Rectal smooth muscle tissue (tissue), 1 donor: ENCODE measurements at regions not wholly inside any gene's neighbourhood (a gene's known extent, or its start where the extent isn't known, plus 50 kb on each side); places are given as distances from the start of the nearest gene placed in this dataset.
"Not testable (repeated sequence)": the region's sequence is repeated elsewhere in the genome, so short reads cannot be mapped to it uniquely, and the experiment has no call there.

ENCODE experiments used
- H3K27ac ChIP-seq: one replicate; pipeline ENCODE4 v1.7.0; 2013; ENCODE audit warnings: low read depth, low read length, inconsistent platforms
- H3K27me3 ChIP-seq: one replicate; pipeline ENCODE4 v1.7.0; 2013; ENCODE audit warnings: low read length; ENCODE audit not compliant: control insufficient read depth, insufficient read depth
- H3K36me3 ChIP-seq: one replicate; pipeline ENCODE4 v1.7.0; 2013; ENCODE audit warnings: low read length; ENCODE audit not compliant: control insufficient read depth, insufficient read depth
- H3K4me1 ChIP-seq: one replicate; pipeline ENCODE4 v1.7.0; 2013; ENCODE audit warnings: low read length; ENCODE audit not compliant: control insufficient read depth, insufficient read depth
- H3K4me3 ChIP-seq: one replicate; pipeline ENCODE4 v1.7.0; 2013; ENCODE audit warnings: low read length
- H3K9ac ChIP-seq: one replicate; pipeline ENCODE4 v1.7.0; 2013; ENCODE audit warnings: low read length

DNA sequence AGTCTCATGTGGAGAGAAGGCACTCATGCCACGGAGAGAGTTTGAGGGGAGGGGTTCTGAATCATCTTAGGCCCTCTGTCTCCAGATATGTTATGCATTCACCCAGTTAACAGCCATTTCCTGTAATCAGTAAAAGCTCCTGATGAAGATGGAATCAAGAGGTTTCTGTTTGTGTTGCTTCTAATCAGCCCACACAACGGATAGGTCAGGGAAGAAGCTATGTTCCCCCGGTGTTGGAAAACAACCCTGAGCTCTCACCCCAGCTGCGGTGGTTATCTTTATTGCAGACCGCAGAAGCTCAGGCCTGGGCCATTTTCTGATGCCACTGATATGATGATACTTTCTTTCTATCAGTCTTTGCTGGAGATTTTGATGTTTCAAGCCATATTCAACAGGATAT lies 338.5 kb upstream of the ONECUT1 start:
- no peaks in the 10 kb centered on the region for H3K27me3 ChIP-seq
- H3K4me1 ChIP-seq = no peaks in the 10 kb centered on the region
- no peak overlapping the region for H3K9ac ChIP-seq
- H3K27ac ChIP-seq = no peak overlapping the region
- no peak overlapping the region for H3K4me3 ChIP-seq
- no peaks in the 10 kb centered on the region for H3K36me3 ChIP-seq

DNA sequence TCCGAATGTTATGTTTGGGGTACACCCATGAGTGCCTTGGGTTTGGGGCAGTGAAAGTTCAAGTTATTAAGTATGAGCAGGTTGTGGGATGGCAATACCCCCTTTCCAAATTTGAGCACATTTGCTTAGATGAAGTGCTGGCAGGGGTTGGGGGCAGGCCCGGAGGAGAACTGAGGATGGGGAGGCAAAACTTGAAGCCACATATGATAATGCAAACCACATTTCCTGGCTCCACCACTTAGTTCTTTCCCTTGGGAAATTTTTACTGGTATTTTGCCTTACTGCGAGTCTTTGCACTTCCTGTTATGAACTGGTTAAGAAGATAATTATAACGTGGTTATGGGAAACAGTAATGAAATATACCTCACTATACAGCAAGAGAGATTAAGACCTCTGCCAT lies 336.0 kb upstream of the ONECUT1 start:
- H3K4me3 ChIP-seq = no peak overlapping the region
- no peak overlapping the region for H3K27ac ChIP-seq
- H3K9ac ChIP-seq = no peak overlapping the region
- H3K4me1 ChIP-seq = no peaks in the 10 kb centered on the region
- H3K27me3 ChIP-seq = no peaks in the 10 kb centered on the region
- no peaks in the 10 kb centered on the region for H3K36me3 ChIP-seq

DNA sequence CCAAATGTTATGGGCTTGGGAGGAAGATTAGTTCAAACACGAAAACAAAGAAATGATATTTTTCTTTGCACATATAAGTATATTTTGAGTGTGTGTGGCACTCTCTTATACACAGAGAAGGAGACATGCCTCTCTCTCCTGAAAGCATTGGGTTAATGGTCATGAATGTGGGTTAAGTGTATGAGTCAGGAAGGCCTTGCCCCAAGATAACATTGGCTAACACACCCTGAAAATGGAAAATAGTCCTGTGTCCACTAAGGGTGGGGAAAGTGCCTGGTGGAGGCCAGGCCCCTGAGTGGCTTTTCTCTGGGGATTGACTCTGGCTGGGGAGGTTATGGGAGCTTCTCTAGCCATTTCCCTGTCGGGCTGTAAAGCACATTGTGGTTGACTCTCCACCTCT lies 332.7 kb upstream of the ONECUT1 start:
- no peak overlapping the region for H3K4me3 ChIP-seq
- no peaks in the 10 kb centered on the region for H3K27me3 ChIP-seq
- H3K27ac ChIP-seq = no peak overlapping the region

DNA sequence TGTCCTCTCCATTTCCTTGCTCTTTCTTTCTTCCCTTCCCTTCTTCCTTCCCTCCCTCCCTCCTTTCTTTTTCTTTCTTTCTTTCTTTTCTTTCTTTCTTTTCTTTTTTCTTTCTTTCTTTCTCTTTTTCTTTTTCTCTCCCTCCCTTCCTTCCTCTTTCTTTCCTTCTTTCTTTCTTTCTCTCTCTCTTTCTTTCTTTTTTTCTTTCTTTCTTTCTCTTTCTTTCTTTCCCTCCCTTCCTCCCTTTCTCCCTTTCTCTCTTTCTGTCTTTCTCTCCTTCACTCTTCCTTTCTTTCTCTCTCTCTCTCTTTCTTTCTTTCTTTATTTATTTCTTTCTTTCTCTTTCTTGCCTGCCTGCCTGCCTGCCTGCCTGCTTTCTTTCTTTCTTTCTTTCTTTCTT lies 326.8 kb upstream of the ONECUT1 start:
- H3K36me3 ChIP-seq = not testable (repeated sequence)

More for the DNA sequence above, 332.7 kb upstream of the ONECUT1 start:
- Histone ChIP-seq H3K4me1 (no peaks in the 10 kb centered on the region), H3K9ac (no peak overlapping the region), H3K36me3 (no peaks in the 10 kb centered on the region)

DNA sequence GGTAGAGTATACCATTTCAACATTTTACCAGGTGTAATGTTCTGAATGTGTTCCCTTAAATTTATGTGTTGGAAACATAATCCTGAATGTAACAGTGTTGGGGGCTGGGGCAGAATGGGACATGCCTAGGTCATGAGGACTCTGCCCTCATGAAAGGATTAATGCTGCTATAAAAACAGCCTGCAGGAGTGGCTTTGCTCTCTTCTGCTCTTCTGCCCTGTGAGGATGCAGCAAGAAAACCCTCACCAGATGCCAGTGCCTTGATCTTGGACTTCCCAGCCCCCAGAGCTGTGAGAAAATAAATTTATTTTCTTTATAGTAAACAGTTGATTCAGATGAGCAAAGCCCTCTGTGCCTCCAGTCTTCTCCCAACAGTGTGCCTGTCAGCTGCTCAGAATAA lies 326.0 kb upstream of the ONECUT1 start:
- Histone ChIP-seq H3K4me1 (no peaks in the 10 kb centered on the region), H3K27ac (no peak overlapping the region), H3K36me3 (no peaks in the 10 kb centered on the region), H3K9ac (no peak overlapping the region), H3K27me3 (no peaks in the 10 kb centered on the region), H3K4me3 (no peak overlapping the region)

More for the DNA sequence above, 326.8 kb upstream of the ONECUT1 start:
- H3K4me1 ChIP-seq, H3K4me3 ChIP-seq, H3K27ac ChIP-seq, H3K27me3 ChIP-seq, H3K9ac ChIP-seq: not testable (repeated sequence)

DNA sequence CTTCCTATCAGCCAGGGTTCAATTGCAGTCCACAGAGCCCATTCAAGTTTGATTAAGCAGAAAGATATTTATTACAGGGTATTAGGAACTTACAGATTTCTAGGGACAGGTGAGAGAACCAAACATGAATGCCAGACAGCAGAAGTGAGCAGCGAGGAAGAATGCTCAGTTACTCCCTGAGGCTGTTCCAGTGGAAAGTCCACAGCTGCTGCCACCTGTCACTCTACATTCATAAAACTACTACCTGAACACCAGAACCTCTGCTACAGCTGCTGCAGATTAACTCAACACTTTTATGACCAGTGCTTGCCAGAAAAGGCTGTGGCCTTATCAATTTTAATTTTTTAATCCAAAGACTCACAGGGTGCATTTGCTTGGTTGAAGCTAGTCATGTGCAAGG lies 325.4 kb upstream of the ONECUT1 start:
- H3K4me3 ChIP-seq = peak overlapping the region; percentile 44
- no peaks in the 10 kb centered on the region for H3K27me3 ChIP-seq
- no peaks in the 10 kb centered on the region for H3K4me1 ChIP-seq
- no peak overlapping the region for H3K27ac ChIP-seq
- no peaks in the 10 kb centered on the region for H3K36me3 ChIP-seq
- no peak overlapping the region for H3K9ac ChIP-seq

DNA sequence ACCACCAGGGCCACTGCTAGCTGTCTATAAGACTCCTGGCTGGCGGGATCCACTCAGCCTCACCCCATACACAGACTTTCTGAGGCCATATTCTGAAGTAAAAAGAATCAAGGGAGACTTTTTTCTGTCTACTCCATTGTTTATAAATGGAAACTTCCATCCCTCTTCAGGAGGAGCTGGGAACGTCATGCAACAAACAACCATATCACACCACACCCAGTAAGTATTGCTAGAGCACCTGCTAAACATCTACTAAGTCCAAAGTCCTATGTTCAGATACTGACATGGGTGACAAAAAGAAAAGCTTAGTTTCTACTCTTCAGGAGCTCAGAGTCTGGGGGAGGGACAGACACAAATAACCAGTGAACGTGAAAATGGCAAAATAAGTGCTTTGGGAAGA lies 324.8 kb upstream of the ONECUT1 start:
- H3K27ac ChIP-seq = no peak overlapping the region
- no peaks in the 10 kb centered on the region for H3K27me3 ChIP-seq
- H3K36me3 ChIP-seq = no peaks in the 10 kb centered on the region
- no peak overlapping the region for H3K9ac ChIP-seq
- H3K4me1 ChIP-seq = no peaks in the 10 kb centered on the region
- peak overlapping the region; percentile 44 for H3K4me3 ChIP-seq

DNA sequence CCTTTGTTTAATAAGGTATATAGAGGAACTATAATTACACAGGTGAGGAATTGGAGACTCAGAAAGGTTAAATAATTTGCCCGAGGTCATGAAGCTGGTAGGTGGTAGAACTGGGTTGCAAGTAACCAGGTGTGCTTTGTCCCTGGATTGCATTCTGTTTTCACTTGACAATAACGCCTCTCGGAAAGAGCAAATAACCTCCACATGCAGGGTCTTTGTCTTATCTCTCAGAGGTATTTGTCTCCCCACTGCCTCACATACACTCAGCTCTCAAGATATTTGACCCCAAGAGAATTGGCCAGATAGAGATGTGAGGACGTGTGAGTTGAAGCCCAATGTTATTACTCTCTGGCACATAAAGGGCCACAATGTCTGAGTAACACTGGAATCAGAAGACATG lies 320.9 kb upstream of the ONECUT1 start:
- no peaks in the 10 kb centered on the region for H3K4me1 ChIP-seq
- H3K36me3 ChIP-seq = no peaks in the 10 kb centered on the region
- H3K9ac ChIP-seq = no peak overlapping the region
- H3K4me3 ChIP-seq = no peak overlapping the region
- no peak overlapping the region for H3K27ac ChIP-seq
- H3K27me3 ChIP-seq = no peaks in the 10 kb centered on the region

DNA sequence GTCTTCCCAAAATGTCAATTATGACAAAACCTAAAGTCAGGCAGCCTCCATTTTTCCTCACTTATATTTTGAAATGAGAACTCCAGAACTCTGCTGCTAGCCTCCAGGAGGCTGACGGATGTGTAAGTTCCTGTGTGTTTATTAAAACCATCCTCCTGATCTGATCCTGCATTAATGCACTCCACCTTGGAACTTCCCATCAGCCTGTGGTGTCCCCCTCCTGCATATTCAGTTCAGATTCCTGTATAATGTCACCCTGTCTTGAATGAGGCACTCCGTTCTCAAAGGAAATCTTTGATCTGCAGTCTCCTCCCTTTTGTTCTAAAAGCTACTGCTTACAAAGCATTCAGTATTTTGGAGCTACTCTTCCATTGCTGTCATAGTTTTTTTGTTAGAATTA lies 318.2 kb upstream of the ONECUT1 start:
- H3K4me1 ChIP-seq = no peaks in the 10 kb centered on the region
- H3K27ac ChIP-seq = no peak overlapping the region
- no peaks in the 10 kb centered on the region for H3K27me3 ChIP-seq
- H3K36me3 ChIP-seq = no peaks in the 10 kb centered on the region
- H3K9ac ChIP-seq = no peak overlapping the region
- no peak overlapping the region for H3K4me3 ChIP-seq

DNA sequence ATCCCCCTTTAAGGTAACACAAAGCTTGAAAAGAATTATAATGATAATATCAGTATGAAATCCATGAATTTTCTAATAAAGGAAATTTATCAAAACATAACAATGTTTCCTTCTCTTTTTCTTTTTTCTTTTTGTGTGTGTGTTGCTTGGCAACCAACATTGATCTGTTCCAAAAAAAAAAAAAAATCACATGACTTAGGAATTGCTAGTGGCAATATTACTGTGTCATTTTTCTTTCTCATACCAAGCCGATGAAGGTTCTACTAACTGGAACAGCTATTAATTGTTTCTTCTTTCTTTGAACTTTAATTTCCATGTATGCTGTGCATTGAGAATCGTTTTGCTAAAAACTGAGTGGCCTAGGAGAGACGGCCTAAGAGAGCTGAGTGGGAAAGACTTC lies 317.7 kb upstream of the ONECUT1 start:
- H3K36me3 ChIP-seq = no peaks in the 10 kb centered on the region
- no peak overlapping the region for H3K27ac ChIP-seq
- H3K9ac ChIP-seq = no peak overlapping the region
- no peaks in the 10 kb centered on the region for H3K27me3 ChIP-seq
- no peaks in the 10 kb centered on the region for H3K4me1 ChIP-seq
- H3K4me3 ChIP-seq = no peak overlapping the region

DNA sequence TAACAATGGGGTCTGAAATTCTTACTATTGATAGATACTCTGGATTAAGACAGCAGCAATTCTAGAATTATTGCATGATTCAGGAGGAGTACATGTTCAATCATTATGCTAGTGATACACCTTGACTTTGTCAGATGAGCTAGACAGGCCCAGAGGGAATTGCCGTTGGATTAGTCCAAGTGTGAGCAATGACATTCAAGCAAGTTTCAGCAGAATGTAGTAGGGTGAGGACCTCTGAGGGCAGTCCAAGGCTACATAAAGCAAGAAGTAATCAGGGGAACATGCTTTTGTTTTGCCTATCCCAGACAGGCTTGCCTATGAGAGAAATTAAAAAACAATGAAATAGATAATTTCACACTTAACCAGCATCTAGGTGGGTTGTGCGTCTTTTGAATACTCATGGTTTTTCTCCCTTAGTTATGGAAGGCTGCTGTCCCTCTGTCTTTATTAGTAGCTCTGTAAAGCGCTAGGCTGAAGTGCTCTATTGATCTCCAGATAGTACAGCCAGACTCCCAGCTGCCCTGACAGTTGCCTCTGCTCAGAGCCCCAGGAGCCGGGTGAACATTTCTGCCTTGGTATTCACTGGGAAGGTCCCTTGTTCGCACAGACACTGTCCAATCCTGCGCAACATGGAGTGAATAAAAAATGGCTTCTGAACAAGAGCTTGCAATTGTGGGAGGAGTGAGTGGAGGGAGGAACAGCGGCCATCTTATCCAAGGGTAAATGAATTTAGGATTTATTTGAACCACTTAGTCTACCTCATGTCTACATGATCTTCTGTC lies 316.6 kb upstream of the ONECUT1 start:
- no peaks in the 10 kb centered on the region for H3K36me3 ChIP-seq
- no peak overlapping the region for H3K9ac ChIP-seq
- H3K27ac ChIP-seq = no peak overlapping the region
- no peak overlapping the region for H3K4me3 ChIP-seq
- no peaks in the 10 kb centered on the region for H3K4me1 ChIP-seq
- H3K27me3 ChIP-seq = no peaks in the 10 kb centered on the region

DNA sequence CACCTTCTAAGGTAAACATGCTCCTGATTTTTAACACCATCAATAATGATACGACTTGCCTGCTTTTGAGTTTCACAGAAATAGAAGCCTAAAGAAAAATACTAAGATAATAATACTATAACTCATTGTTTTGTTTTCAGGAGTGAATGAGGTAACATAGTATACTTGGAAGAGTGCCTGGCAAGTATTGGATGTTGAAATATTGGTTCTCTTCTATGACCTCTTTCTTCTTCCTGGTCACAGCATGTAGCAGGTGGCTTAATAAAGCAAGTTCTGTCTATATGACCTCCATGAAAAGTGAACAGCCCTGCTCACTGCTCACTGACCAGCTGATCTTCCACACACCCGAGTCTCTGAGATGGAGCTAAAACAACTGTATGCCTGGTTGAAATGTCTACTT lies 312.3 kb upstream of the ONECUT1 start:
- Histone ChIP-seq H3K4me3 (no peak overlapping the region), H3K27me3 (no peaks in the 10 kb centered on the region), H3K4me1 (no peaks in the 10 kb centered on the region), H3K9ac (no peak overlapping the region), H3K27ac (no peak overlapping the region), H3K36me3 (no peaks in the 10 kb centered on the region)

DNA sequence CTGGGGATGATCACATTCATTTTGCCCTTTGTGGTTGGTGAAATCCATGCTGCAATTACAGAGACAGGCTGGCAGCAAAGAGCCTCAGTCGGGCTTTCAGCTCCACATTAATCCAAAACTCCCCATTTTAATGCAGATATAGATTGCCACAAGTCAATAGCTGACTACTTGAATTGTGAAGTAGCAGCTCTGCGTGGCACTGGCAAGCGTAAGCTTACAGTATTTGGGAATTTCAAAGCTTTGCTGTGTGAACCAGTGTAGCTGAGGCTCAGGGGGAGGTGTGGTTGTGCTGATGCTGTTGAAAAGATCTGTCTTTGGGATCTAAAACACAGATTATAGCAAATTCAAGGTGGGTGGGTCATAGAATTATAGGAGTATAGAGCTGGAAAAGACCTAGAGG lies 290.3 kb upstream of the ONECUT1 start:
- Histone ChIP-seq H3K9ac (no peak overlapping the region), H3K36me3 (no peaks in the 10 kb centered on the region), H3K27me3 (no peaks in the 10 kb centered on the region), H3K27ac (no peak overlapping the region), H3K4me3 (no peak overlapping the region), H3K4me1 (no peaks in the 10 kb centered on the region)
